ENCODE measurements at regions not wholly inside any gene's neighbourhood (a gene's known extent, or its start where the extent isn't known, plus 50 kb on each side); places are given as distances from the start of the nearest gene placed in this dataset.

- TF ChIP-seq CTCF (IDR thresholded peaks at IDR 0.05) (no peak), POLR2A (IDR thresholded peaks at IDR 0.05) (no peak), POLR2AphosphoS5 (IDR thresholded peaks at IDR 0.05; ENCODE audit: insufficient read depth in 1 of 2, low read depth in 1 of 2) (no peak)
Observed at GRCh38 chr9:80500300-80500699, 928.5 kb downstream of the TLE4 start.

Measured in vagina (tissue), 2 donors.